Breast epithelium (tissue), 3 donors: ENCODE measurements at regions not wholly inside any gene's neighbourhood (a gene's known extent, or its start where the extent isn't known, plus 50 kb on each side); places are given as distances from the start of the nearest gene placed in this dataset.

Source experiments
- CTCF ChIP-seq, 3 donors: fragments of 450-650 bp; IDR thresholded peaks; one replicate each; pipeline ENCODE4 v1.5.1; 2016 to 2017; ENCODE audit warnings: antibody characterized with exemption in 3 of 3, mild to moderate bottlenecking in 3 of 3, moderate library complexity in 3 of 3
- POLR2A ChIP-seq: fragments of 450-650 bp; IDR thresholded peaks from one replicate; pipeline ENCODE4 v1.6.1; 2016; ENCODE audit warnings: antibody characterized with exemption, mild to moderate bottlenecking, moderate library complexity

GRCh38 chr11:91730057-91730456 lies 494.6 kb upstream of the FAT3 start:
- TF ChIP-seq POLR2A (no peak), CTCF (IDR thresholded peaks at IDR 0.05) (no peak)
